Tibial artery (tissue), 4 donors: ENCODE measurements at regions not wholly inside any gene's neighbourhood (a gene's known extent, or its start where the extent isn't known, plus 50 kb on each side); places are given as distances from the start of the nearest gene placed in this dataset.
"Not testable (repeated sequence)": the region's sequence is repeated elsewhere in the genome, so short reads cannot be mapped to it uniquely, and the experiment has no call there.

Source experiments
- DNase-seq, 2 donors: peaks; one replicate each; pipeline ENCODE4 v3.0.0-alpha.2; 2019
- H3K27ac ChIP-seq, 2 donors: fragments of 200-600 bp; sonication (generic) in 1 of 2; 1 replicate in 1 of 2; 2 replicates in 1 of 2; pipeline ENCODE4 v1.5.1; 2018 to 2019; ENCODE audit warnings: mild to moderate bottlenecking in 1 of 2
- H3K27me3 ChIP-seq, 2 donors: fragments of 200-600 bp; sonication (generic) in 1 of 2; one replicate each; pipeline versions ENCODE4 v1.5.1 to v1.6.0; 2016 to 2019
- H3K36me3 ChIP-seq, 3 donors: fragments of 200-600 bp; sonication (generic) in 2 of 3; one replicate each; pipeline ENCODE4 v1.5.1; 2016 to 2019; ENCODE audit warnings: mild to moderate bottlenecking in 2 of 3
- H3K4me1 ChIP-seq, 4 donors: fragments of 200-600 bp; sonication (generic) in 2 of 4; 1 replicate in 3 of 4; 2 replicates in 1 of 4; pipeline ENCODE4 v1.5.1; 2016 to 2019
- H3K4me3 ChIP-seq, 2 donors: fragments of 200-600 bp; sonication (generic) in 1 of 2; 1 replicate in 1 of 2; 2 replicates in 1 of 2; pipeline ENCODE4 v1.5.1; 2018 to 2019; ENCODE audit warnings: mild to moderate bottlenecking in 2 of 2
- H3K9me3 ChIP-seq, 3 donors: fragments of 200-600 bp; sonication (generic) in 1 of 3; one replicate each; pipeline ENCODE4 v1.5.1; 2016 to 2019
- CTCF ChIP-seq, 2 experiments: fragments of 200-600 bp in 1 of 2; fragments of 450-650 bp in 1 of 2; IDR thresholded peaks; one replicate each; pipeline ENCODE4 v1.5.1; 2017 to 2019; ENCODE audit warnings: antibody characterized with exemption in 2 of 2, mild to moderate bottlenecking in 1 of 2, moderate library complexity in 1 of 2
- intact Hi-C: fragments of 100-400 bp; cut with DNase I; formaldehyde crosslinking; loops from one replicate; pipeline ENCODE4 v1.15.0; 2023; ENCODE audit warnings: low total_unique reads

GRCh38 chr16:13629704-13630103 is 290.2 kb upstream of the ERCC4 start:
- H3K27me3 ChIP-seq: no peaks in the 10 kb centered on the region
- no peaks in the 10 kb centered on the region for H3K9me3 ChIP-seq
- DNase-seq: no peak
- H3K4me1 ChIP-seq: no peaks in the 10 kb centered on the region
- no peak overlapping the region for H3K27ac ChIP-seq
- TF ChIP-seq CTCF (IDR thresholded peaks at IDR 0.05): no peak
- H3K4me3 ChIP-seq: no peak overlapping the region
- no peaks in the 10 kb centered on the region for H3K36me3 ChIP-seq
- intact Hi-C loops: no loop called here

GRCh38 chr16:13630374-13630773 is 289.6 kb upstream of the ERCC4 start:
- Histone ChIP-seq H3K9me3 (no peaks in the 10 kb centered on the region), H3K4me1 (no peaks in the 10 kb centered on the region), H3K4me3 (no peak overlapping the region), H3K27ac (no peak overlapping the region), H3K36me3 (no peaks in the 10 kb centered on the region), H3K27me3 (no peaks in the 10 kb centered on the region)
- no peak for DNase-seq
- no peak for TF ChIP-seq CTCF (IDR thresholded peaks at IDR 0.05)
- intact Hi-C loops: no loop called here

GRCh38 chr16:13631213-13631767 is 288.7 kb upstream of the ERCC4 start:
- intact Hi-C loops: no loop called here
- Histone ChIP-seq H3K9me3 (no peaks in the 10 kb centered on the region), H3K27ac (no peak overlapping the region), H3K4me3 (no peak overlapping the region), H3K4me1 (no peaks in the 10 kb centered on the region), H3K27me3 (no peaks in the 10 kb centered on the region), H3K36me3 (no peaks in the 10 kb centered on the region)
- no peak for DNase-seq
- TF ChIP-seq CTCF (IDR thresholded peaks at IDR 0.05): no peak

- no peaks in the 10 kb centered on the region for H3K9me3 ChIP-seq
- no peak overlapping the region for H3K27ac ChIP-seq
- TF ChIP-seq CTCF (IDR thresholded peaks at IDR 0.05): no peak
- no peaks in the 10 kb centered on the region for H3K27me3 ChIP-seq
- intact Hi-C loops: no loop called here
- DNase-seq: no peak
- H3K36me3 ChIP-seq: no peaks in the 10 kb centered on the region
- H3K4me1 ChIP-seq: no peaks in the 10 kb centered on the region
- no peak overlapping the region for H3K4me3 ChIP-seq
These were observed 288.0 kb upstream of the ERCC4 start for GRCh38 chr16:13631916-13632315.

- H3K4me1 ChIP-seq, H3K27me3 ChIP-seq, DNase-seq, intact Hi-C loops, H3K27ac ChIP-seq, H3K4me3 ChIP-seq, H3K36me3 ChIP-seq, H3K9me3 ChIP-seq: not testable (repeated sequence)
These were observed 287.4 kb upstream of the ERCC4 start for GRCh38 chr16:13632504-13632903.

- TF ChIP-seq CTCF (IDR thresholded peaks at IDR 0.05): no peak
- Histone ChIP-seq H3K4me1 (no peaks in the 10 kb centered on the region), H3K9me3 (no peaks in the 10 kb centered on the region), H3K27me3 (no peaks in the 10 kb centered on the region), H3K36me3 (no peaks in the 10 kb centered on the region), H3K4me3 (no peak overlapping the region), H3K27ac (no peak overlapping the region)
- DNase-seq: no peak
- intact Hi-C loops: no loop called here
These were observed 286.5 kb upstream of the ERCC4 start for GRCh38 chr16:13633391-13633861.
